LoVo (cell line): ENCODE measurements at regions not wholly inside any gene's neighbourhood (a gene's known extent, or its start where the extent isn't known, plus 50 kb on each side); places are given as distances from the start of the nearest gene placed in this dataset.

ENCODE experiments used
- DNase-seq: peaks from one replicate; pipeline ENCODE4 v3.0.0-alpha.2; 2016; ENCODE audit warnings: low spot score

- DNase-seq, result no peak
These were observed 401.1 kb upstream of the NFE2L3 start for GRCh38 chr7:25750744-25751508.

GRCh38 chr7:25752154-25752553, 399.8 kb upstream of the NFE2L3 start:
- DNase-seq, result no peak

DNA sequence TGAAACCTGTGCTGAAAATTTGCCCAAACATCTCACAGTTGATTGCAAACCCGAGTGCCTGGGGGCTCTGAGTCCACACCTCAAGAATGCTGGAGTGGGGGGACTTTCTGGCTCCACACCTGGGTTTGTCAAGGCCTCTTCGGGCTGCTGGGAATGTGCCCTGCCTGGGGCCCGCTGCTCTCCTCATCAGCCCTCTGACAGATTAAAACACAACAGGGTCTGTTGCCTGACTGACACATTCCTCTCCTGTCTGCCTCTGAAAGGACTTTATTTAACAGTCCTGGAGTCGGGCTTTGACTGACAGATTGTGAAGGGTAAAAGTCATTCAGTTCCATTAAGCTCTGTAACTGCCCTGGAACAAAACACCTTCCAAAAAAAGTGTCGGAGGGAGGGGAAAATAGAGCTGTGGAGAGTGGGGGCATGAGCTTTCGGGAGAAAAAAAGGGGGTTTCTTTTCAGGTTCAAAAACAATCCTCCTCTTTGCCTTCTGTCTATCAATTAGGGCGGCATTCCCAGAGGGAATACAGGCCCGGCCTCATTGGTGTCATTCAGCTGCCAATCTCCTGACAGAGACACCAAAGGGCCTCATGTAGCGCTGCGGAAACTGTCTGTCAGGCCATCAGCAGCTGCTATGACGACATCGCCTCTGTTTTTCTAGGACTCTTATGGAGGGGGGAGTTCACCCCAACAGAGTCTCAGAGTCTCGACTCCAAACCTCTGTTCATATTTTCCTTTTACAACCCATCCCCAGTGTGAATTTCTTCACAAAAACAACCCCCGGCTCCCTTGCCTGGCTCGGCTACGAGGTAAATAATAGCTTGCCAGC, 398.8 kb upstream of the NFE2L3 start:
- DNase-seq, result no peak

- DNase-seq, result no peak
These were observed 398.2 kb upstream of the NFE2L3 start for GRCh38 chr7:25753837-25754236.

- no peak for DNase-seq
These were observed 397.7 kb upstream of the NFE2L3 start for GRCh38 chr7:25754333-25754732.

DNA sequence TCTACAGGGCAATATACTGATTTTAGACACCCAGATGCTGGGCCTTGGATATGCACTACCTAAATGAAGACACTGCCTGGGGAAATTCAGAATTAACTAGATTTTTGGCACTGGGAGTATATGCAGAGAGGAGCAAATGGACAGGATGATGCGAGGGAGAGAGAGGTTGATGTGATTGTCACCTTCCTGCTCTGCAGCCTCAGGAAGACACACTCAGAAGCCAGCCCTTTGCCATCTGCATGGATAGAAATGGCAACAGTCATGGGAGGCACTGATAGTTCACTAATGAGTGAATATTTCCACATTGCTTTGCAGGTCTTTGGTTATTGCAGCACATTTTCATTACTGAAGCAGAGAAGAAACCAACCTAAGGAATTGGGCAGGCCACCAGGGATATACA, 397.2 kb upstream of the NFE2L3 start:
- no peak for DNase-seq

- DNase-seq, result no peak
These were observed 395.4 kb upstream of the NFE2L3 start for GRCh38 chr7:25756601-25757000.

DNA sequence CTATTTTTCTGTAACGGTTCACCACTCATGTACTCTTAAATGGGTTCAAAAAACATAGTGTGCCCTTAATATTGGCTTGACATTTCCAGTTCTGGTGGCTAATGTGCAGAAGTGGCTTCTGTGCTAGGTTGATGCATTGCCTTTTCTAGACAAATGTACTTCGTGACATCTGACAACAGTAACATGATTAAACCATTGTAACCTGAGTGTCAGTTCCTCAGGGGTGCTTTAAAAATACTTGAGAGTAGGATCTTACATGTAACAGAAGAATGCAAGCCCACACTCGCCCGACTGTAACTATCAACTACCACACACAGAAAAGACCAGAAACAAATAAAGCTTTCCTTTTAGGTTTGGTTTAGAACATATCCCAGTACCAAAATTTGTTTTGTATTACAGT, 393.4 kb upstream of the NFE2L3 start:
- no peak for DNase-seq

- no peak for DNase-seq
These were observed 392.7 kb upstream of the NFE2L3 start for GRCh38 chr7:25759286-25759685.

- no peak for DNase-seq
These were observed 392.2 kb upstream of the NFE2L3 start for GRCh38 chr7:25759748-25760147.

DNA sequence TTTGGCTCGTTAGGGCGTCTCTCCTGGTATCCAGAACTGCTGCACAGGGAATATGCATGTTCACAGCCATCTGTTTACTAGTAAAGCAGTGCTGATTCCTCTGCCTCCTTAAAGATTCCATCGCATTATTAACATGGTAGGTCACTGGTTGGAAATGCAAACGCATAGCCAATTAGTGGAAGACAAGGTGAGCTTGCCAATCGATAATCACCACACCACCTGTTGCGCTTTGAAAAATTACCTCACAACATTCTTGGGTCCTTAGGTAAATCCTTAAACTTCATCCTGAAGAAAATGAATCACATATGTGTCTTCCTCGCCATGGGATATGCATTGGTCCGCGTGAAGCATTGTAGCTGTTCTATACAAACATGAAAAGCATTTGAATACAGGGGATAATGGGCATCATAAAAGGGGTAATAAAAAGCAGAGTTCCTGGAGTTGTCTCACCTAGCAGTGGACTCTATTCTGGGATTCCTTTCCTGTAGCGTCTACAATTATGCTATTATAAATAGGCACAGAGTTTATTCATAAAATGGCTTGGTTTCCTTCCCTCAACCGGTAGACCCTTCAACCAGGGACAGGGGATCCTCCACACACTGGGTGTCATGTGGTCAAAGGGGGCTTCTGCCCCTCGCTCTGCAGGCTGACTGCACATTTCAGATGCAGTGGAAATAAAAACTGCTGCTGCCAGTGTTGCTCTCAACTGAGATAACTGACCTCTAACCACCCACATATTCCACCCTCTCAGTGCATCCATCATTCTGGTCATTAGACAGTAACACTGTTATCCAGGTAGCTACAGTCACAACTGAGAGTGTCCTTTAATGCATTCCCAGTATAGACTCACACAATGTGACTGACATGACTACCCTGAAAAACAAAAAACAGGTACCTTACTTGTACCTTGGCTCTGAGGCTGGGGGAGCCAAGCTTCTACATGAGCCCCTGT, 389.2 kb upstream of the NFE2L3 start:
- DNase-seq, result no peak

DNA sequence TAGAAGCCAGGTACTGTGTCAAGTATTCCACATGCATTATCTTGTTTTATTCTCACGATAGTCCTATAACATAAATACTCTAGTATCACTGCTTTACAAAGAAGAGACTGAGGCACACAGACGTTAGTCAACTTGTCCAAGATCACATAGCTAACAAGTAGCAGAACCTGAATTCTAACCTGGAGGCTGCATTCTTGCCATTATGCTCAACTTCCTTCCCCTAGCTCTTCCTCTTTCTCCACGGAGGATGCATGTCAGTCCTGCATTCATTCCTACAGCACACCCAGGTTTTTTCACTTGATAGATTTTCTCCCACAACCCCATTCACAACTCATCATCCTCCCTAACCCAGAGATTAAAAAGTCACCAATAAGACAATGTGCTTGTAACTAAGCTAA, 388.5 kb upstream of the NFE2L3 start:
- no peak for DNase-seq

DNA sequence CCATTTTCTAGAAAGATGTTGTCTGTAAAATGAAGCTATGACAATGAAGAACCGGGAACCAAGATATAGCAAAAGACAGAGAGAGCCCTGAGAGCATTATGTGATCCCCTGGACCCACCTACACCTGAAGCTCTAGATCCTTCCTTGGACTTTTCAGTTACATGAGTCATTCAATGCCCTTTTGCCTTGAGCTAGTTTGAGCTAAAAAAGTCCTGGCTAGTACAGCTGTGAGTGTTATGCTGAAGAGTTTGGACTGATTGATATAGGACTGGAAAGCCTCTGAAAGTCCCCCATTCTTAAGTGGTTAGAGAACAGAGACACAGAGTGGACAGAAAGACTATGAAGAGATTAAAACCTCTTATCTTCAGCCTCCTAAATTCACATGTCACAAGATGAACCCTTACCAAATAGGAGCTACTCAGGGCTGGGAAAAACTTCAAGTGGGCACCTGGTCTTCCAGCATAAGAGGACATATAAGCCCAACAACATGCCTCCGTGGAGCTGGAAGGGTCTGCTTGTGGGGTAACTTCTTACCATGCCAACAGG, 386.8 kb upstream of the NFE2L3 start:
- no peak for DNase-seq

DNA sequence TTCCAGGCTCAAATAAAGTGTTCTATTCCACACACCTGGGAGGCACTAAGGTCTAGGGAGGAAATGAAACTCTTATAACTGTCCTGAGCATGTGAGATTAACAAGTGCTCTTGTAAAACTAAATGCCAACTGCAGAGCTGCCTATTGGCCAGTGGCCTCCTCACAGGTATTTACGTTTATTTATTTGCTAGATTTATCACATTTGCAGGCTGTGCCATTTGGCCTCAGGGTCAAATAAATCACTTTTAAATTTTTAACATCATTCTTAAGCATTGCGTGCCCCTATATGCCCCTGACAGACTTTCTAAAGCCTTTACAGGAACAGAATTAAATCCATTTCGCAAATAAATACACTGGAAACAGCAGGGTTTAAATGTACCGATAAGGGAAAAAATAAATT, 381.8 kb upstream of the NFE2L3 start:
- no peak for DNase-seq

- no peak for DNase-seq
These were observed 381.3 kb upstream of the NFE2L3 start for GRCh38 chr7:25770670-25771069.

- DNase-seq, result no peak
These were observed 380.5 kb upstream of the NFE2L3 start for GRCh38 chr7:25771491-25771890.

DNA sequence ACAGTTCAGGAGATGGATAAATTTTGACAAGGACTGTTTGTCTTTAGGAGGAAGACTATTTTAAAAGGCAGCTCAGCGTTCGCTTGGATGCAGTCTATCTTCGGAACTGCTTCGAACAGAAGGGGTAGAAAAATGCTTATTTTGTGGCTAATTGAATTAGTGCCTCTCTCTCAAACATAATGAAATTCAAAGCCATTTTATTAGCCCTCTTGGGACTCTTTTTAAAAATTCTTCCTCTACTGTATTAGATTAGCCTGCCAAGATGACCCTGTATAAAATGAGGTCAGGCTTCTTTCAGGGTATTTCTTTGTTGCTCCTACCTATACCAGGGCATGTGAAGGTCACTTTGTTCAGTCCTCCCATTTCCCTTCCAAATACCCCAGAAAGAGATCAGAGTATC, 379.2 kb upstream of the NFE2L3 start:
- DNase-seq, result no peak

GRCh38 chr7:25774675-25775074, 377.3 kb upstream of the NFE2L3 start:
- no peak for DNase-seq

GRCh38 chr7:25775570-25775969, 376.4 kb upstream of the NFE2L3 start:
- DNase-seq, result no peak

- no peak for DNase-seq
These were observed 375.8 kb upstream of the NFE2L3 start for GRCh38 chr7:25775999-25776743.

GRCh38 chr7:25776744-25777123, 375.3 kb upstream of the NFE2L3 start:
- no peak for DNase-seq
